Chondrocyte (in vitro differentiated cells): ENCODE measurements at regions not wholly inside any gene's neighbourhood (a gene's known extent, or its start where the extent isn't known, plus 50 kb on each side); places are given as distances from the start of the nearest gene placed in this dataset.

Experiments
- DNase-seq: peaks from one replicate; pipeline ENCODE4 v3.0.0; 2021; ENCODE audit warnings: mixed read lengths, low spot score
- H3K27ac Mint-ChIP-seq: one replicate; pipeline ENCODE4 v1.8.0; 2021; ENCODE audit warnings: mild to moderate bottlenecking, moderate library complexity, mixed read lengths; ENCODE audit not compliant: unreplicated experiment
- H3K27me3 Mint-ChIP-seq: 2 replicates; pipeline ENCODE4 v1.8.0; 2021; ENCODE audit warnings: low read depth, mixed read lengths
- H3K36me3 Mint-ChIP-seq: 2 replicates; pipeline ENCODE4 v1.8.0; 2021; ENCODE audit warnings: low read depth, mixed read lengths
- H3K4me1 Mint-ChIP-seq: 2 replicates; pipeline ENCODE4 v1.8.0; 2021; ENCODE audit warnings: low read depth, mild to moderate bottlenecking, mixed read lengths
- H3K4me3 Mint-ChIP-seq: one replicate; pipeline ENCODE4 v1.8.0; 2021; ENCODE audit warnings: mild to moderate bottlenecking, moderate library complexity, mixed read lengths; ENCODE audit not compliant: unreplicated experiment
- H3K9me3 Mint-ChIP-seq: 2 replicates; pipeline ENCODE4 v1.8.0; 2021; ENCODE audit warnings: low read depth, mixed read lengths
- TF ChIP-seq, protein P1 (sequence below): fragments of 200-600 bp; sonication (generic); IDR thresholded peaks from 2 replicates; pipeline ENCODE4 v1.5.0; 2021; ENCODE audit warnings: antibody characterized with exemption, mild to moderate bottlenecking, moderate library complexity

DNA sequence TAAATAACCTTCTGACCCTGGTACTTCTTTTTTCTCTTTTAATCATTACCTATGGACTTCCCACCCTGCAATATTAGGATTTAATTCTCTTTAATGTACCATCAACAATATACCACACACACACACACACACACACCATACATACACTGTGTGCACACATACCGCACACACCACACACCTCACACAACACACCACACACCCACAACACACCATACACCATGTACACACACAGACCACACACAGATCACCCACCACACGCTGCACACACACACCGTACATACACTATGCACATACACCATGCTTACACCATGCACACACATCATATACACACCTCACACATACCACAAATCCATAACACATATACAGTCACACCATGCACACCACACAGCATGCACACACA is 57.4 kb upstream of the MAP3K4 start:
- Mint-ChIP-seq H3K36me3 (peaks cover 1% of the 10 kb centered on the region), H3K27me3 (peaks cover 2% of the 10 kb centered on the region), H3K9me3 (peaks cover 9% of the 10 kb centered on the region), H3K4me1 (peaks cover 6% of the 10 kb centered on the region), H3K27ac (no peak overlapping the region), H3K4me3 (no peak overlapping the region)
- TF ChIP-seq, protein P1, sequence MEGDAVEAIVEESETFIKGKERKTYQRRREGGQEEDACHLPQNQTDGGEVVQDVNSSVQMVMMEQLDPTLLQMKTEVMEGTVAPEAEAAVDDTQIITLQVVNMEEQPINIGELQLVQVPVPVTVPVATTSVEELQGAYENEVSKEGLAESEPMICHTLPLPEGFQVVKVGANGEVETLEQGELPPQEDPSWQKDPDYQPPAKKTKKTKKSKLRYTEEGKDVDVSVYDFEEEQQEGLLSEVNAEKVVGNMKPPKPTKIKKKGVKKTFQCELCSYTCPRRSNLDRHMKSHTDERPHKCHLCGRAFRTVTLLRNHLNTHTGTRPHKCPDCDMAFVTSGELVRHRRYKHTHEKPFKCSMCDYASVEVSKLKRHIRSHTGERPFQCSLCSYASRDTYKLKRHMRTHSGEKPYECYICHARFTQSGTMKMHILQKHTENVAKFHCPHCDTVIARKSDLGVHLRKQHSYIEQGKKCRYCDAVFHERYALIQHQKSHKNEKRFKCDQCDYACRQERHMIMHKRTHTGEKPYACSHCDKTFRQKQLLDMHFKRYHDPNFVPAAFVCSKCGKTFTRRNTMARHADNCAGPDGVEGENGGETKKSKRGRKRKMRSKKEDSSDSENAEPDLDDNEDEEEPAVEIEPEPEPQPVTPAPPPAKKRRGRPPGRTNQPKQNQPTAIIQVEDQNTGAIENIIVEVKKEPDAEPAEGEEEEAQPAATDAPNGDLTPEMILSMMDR, result no peak
- no peak for DNase-seq

DNA sequence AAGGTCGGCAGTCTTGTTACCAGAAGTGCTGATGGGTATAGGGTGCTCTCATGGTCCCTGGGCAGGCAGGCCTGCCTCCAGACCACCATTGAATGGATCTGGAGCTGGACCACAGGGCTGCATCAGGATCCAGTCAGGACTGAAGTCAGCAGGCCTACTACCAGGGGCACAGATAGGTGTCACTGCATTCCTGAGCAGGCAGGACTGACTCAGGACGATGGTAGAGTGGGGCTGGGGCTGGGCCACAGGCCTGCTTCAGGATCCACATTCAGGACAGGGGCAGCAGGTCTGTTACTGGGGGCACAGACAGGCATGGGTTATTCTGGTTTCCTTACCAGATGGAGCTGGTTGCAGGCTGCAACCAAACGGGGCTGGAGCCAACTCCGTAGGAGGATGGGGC is 51.4 kb upstream of the MAP3K4 start:
- Mint-ChIP-seq H3K4me3 (no peak overlapping the region), H3K27me3 (peaks cover 1% of the 10 kb centered on the region), H3K27ac (no peak overlapping the region), H3K9me3 (peaks cover 9% of the 10 kb centered on the region), H3K4me1 (no peaks in the 10 kb centered on the region), H3K36me3 (peaks cover 1% of the 10 kb centered on the region)
- no peak for DNase-seq
- TF ChIP-seq, protein P1, result no peak
